Uterus (tissue), 2 donors: ENCODE measurements at regions not wholly inside any gene's neighbourhood (a gene's known extent, or its start where the extent isn't known, plus 50 kb on each side); places are given as distances from the start of the nearest gene placed in this dataset.

Experiments used
- POLR2A ChIP-seq, 2 donors: fragments of 450-650 bp; IDR thresholded peaks; one replicate each; pipeline ENCODE4 v1.6.1; 2016; ENCODE audit warnings: antibody characterized with exemption in 2 of 2, mild to moderate bottlenecking in 1 of 2, moderate library complexity in 1 of 2
- TF ChIP-seq, protein P1 (sequence below), 4 experiments: fragments of 200-600 bp in 2 of 4; fragments of 450-650 bp in 2 of 4; sonication (generic) in 2 of 4; IDR thresholded peaks; one replicate each; pipeline ENCODE4 v1.5.1; 2016 to 2019; ENCODE audit warnings: antibody characterized with exemption in 4 of 4, mild to moderate bottlenecking in 2 of 4, moderate library complexity in 1 of 4

DNA sequence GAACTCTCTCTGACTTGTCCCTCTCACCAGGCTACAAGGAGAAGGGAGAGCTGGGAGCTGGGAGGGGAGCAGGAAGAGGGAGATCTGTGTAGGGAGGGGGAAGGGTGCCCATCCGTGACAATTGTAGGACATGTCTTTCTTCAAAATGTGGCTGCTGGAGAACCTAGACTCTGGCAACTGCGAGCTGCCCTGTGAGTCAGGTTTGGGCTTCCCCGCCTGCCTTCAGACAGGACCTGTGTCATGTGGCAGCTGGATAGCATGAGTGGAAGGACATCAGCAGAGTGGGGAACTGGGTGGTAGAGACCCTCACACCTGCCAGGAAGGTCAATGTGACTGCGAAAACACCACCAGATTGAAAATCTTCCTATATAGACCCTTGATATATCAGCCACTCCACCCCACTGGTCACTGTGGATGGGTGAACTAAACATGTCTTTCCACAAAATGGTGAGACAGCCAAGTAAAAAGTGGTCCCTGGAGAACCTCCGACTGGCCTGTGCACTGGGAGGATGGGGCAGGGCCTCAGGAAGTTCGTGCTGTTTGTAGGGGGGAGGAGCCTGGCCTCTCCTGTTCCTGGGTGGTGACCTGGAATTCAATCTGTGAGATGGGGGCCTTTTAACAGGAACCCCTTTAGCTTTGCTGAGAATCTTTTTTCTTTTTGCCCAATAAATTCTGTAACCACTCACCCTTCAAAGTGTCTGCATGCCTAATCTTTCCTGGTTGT lies 62.2 kb upstream of the CAPRIN2 start:
- TF ChIP-seq, protein P1, sequence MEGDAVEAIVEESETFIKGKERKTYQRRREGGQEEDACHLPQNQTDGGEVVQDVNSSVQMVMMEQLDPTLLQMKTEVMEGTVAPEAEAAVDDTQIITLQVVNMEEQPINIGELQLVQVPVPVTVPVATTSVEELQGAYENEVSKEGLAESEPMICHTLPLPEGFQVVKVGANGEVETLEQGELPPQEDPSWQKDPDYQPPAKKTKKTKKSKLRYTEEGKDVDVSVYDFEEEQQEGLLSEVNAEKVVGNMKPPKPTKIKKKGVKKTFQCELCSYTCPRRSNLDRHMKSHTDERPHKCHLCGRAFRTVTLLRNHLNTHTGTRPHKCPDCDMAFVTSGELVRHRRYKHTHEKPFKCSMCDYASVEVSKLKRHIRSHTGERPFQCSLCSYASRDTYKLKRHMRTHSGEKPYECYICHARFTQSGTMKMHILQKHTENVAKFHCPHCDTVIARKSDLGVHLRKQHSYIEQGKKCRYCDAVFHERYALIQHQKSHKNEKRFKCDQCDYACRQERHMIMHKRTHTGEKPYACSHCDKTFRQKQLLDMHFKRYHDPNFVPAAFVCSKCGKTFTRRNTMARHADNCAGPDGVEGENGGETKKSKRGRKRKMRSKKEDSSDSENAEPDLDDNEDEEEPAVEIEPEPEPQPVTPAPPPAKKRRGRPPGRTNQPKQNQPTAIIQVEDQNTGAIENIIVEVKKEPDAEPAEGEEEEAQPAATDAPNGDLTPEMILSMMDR (IDR thresholded peaks at IDR 0.05) = no peak
- no peak for TF ChIP-seq POLR2A (IDR thresholded peaks at IDR 0.05)
